ENCODE measurements at regions not wholly inside any gene's neighbourhood (a gene's known extent, or its start where the extent isn't known, plus 50 kb on each side); places are given as distances from the start of the nearest gene placed in this dataset.

DNA sequence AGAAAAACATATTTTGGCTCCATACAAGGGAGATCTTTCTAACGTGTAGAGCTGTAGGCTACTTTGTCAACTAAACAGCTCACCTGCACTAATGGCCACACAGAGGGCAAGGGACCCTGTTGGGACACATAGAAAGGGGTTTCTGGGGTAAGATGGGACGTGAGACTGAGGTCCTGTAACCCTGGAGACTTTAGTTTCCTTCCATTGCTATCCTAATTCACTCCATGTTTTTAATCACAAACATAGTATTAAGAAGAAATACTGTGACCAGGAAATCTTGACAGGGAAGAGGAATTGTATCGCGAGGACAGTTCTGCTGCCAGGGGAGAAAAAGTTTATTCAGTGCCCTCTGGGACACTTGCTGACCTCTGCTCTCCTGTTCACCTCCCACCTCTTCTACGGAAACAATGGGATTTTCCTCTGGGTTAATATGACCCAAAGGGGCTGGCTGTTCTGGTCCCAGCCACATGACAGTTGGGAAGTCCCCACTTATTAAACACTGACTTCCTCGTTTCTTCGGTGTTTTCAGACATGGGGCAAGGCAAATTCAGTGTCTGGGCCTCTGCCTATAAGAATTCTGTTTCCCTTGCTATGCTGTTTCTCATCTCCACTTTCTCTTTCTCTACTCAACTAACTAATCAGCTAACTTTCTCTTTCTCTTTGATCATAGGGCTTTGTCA is 106.9 kb upstream of the SEMA6A start:
- DNase-seq (ENCODE audit: low spot score), result no peak

DNA sequence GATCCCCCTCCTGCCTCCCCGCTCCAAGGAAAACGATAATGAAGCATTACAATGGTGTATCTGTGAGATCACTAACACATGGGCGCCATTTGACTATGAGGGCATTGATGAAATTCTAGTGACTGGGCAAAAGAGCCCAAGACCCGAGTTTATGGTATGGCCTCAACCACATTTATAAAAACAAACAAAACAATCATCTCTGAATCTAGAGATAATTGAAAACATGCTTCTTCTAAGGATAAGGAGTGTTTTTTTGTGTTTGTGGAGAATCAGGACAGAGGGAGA is 100.9 kb upstream of the SEMA6A start:
- DNase-seq (ENCODE audit: low spot score), result no peak

GRCh38 chr5:116674881-116675625 is 100.4 kb upstream of the SEMA6A start:
- no peak for DNase-seq (ENCODE audit: low spot score)

DNA sequence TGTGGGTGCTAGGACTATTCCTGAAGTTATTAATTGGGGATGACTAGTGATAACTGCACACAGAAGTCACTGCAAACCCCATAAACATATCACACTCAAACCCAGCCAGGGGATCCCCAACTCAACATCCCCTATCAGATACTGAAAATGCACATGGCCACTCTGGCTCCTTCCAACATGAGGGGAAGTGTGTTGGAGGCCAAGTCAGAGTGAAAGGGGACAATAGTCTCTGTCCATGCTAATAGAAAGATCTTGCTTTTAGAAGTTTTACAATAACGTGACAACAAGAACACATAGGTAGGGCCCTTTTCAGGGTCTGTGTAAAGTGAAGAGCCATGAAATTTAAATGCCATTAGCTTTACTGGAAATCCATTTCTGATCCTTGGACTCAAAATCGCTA is 98.8 kb upstream of the SEMA6A start:
- DNase-seq (ENCODE audit: low spot score), result no peak

- no peak for DNase-seq (ENCODE audit: low spot score)
Measured at GRCh38 chr5:116672203-116672602, 97.6 kb upstream of the SEMA6A start.

GRCh38 chr5:116671211-116671736 is 96.7 kb upstream of the SEMA6A start:
- DNase-seq (ENCODE audit: low spot score), result no peak

DNA sequence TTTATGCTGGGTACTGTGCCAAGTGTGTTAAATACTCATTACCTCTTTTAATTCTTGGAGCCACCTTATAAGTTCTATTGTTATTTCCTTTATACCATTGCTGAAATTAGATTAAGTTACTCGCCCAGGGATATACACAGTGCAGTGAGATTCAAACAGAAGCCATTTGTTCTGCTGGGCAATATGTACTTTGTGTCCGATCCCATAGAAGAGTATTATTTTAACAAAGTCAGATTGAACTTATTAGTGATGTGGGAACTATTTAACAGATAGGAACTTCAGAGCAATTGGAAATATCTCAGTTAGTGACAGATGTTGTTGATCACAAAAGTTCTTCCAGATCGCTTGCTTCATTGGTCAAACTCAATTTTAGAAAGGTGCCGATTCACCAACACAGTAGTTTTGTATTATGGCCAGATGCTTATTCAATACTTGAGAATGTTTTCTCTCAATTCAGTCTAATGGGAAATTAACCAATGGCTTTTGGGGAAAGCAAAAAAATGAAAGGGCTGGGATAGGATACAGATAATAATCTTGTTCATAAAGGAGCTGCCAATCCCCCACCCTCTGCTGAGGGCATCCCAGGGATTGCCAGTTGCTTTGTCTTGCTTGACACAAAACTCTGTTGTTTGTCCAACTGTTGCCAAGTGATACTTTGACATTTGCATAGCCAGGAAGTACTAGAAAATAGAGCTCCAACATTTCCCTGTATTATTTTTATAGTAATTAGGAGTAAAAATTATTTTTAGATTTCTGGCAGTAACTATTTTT is 94.8 kb upstream of the SEMA6A start:
- no peak for DNase-seq (ENCODE audit: low spot score)

DNA sequence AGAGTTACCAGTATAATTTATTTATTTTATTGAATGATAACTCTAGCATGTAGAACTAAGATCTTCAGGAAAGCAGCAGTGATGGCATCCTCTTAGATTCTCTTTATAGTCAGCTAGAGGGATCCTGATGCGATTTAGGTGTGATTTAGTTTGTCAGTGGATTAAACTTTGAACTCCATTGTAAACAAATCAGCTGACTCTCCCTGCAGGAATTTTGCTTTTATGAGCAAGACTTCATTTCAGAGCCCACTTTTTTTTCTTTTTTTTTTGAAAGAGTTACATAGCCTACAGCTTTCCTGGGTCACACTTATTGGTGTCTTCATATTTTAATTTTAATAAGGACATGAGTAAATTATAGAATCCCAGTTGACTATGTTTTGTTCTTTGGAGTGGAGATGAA is 93.8 kb upstream of the SEMA6A start:
- no peak for DNase-seq (ENCODE audit: low spot score)

DNA sequence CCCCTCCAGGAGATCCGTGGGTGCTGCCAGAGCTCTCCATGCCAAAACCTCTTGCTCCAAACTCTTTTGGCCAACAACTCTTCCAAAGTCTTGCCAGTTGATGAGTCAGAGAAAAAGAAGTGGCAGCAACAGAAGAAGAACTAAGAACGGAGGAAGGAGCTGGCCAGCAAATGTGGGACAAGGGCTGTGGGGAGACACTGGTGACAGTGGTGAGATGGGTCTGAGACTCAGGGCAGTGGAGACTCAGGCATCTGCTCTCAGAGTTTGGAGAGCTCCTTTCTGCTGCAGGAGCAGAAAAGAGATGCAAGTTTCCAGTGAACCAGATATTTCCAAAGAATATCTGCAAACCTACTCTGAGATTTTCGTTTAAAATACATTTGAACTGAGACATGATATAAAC is 92.3 kb upstream of the SEMA6A start:
- DNase-seq (ENCODE audit: low spot score), result no peak

DNA sequence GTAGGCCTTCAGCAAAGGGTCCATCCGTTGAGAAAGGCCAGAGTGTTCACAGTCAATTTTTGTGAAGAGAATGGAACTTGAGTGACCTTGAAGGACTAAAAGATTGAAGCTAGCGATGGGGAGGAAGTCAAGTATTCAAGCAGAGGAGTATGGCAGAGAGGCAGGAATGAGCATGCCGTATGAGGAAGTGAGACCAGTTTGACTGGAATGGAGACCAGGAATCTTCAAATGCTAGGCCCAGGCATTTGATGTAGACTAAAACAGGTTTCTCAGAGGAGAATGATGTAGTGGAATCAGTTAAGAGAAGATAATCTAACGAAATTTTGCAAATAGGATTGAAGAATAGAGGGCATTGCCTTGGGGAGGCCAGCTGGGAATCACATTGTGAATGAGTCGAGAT is 90.4 kb upstream of the SEMA6A start:
- DNase-seq (ENCODE audit: low spot score), result no peak

DNA sequence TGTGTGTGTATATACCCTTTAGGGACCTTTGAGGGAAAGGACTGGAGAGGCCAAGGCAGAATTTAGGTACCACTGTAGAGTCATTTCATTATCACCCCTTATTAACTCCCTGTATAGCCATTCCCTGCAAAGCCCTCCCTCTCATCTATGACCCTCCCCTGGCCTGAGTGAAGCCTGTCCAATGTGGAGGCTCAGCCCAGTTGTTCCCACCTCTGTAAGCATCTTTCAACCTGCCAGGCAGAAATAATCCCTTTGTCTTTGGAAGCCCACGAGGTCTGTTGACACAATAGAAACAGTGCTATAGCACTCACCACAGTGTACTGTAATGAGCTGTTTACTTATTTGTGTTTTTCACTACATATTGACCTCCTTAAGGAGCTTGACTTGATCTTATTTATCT is 88.5 kb upstream of the SEMA6A start:
- no peak for DNase-seq (ENCODE audit: low spot score)

DNA sequence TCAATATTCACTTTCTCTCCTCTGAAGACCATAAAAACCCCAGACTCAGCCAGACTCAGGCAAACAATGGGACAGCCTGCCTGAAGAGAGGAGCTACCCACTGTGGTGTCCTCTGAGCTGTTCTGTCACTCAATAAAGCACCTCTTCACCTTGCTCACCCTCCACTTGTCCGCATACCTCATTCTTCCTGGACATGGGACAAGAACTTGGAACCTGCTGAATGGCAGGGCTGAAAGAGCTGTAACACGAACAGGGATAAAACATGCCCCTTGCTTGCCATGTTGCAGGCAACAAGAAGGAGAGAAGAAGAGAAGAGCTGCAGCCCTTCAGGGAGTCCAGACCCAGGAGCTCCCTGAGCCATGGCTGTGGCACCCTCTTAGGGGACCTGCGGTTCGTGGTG is 86.8 kb upstream of the SEMA6A start:
- no peak for DNase-seq (ENCODE audit: low spot score)

- no peak for DNase-seq (ENCODE audit: low spot score)
Measured at GRCh38 chr5:116660929-116661328, 86.3 kb upstream of the SEMA6A start.

DNA sequence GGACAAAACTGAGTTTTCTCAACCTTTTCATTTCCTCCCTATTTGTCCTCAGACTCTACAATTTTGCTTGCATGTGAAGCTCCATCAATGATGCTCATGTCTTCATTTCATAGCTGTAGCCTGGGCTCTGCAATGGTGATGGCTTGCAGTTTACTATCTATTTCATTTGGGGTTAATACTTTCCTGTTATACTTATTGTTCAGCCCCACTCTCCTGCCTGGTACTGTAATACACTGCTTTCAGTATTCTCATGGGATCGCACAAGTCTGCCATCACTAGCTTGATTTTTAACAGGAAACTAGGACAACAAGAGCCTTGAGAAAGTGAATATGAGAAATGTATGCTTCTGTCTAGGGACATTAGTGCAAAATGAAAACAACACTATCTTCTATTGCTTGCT is 84.2 kb upstream of the SEMA6A start:
- DNase-seq (ENCODE audit: low spot score), result no peak

DNA sequence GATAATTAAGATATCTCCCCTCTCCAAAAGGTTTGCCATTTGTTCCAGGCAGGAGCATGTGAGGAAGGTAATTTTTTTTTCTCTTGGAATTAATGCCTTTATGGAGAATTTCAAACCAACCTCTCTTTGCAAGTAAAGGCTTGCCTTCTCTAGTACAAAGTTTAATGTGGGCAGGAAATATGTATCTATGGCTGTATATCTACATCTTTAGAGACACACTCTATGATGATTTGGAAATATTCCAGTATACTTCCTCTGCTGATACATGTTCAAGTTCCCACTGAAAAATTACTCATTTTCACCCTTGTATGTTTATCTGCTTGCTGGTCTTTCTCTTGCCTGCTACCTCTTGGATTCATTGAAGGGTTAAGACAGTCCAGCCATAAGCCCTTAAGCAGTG is 83.5 kb upstream of the SEMA6A start:
- DNase-seq (ENCODE audit: low spot score), result no peak

DNA sequence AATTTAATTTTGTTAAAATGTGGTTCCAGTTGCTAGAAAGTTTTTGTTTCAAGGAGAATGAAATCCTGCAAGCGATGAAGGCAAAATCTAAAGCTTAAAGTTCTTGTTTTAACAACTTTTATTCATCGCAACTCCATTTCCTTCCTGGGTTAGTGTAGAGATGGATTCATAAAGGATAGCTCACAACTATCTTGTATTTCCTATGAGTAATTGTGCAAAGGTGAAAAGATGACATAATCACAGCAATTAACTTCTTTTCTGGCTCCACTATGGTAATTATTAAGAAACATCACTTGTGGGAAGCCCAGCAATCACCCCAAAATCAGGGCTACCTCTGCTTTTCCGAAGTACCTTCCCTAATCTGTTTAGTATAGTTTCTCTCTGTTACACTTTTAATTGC is 80.8 kb upstream of the SEMA6A start:
- no peak for DNase-seq (ENCODE audit: low spot score)

DNA sequence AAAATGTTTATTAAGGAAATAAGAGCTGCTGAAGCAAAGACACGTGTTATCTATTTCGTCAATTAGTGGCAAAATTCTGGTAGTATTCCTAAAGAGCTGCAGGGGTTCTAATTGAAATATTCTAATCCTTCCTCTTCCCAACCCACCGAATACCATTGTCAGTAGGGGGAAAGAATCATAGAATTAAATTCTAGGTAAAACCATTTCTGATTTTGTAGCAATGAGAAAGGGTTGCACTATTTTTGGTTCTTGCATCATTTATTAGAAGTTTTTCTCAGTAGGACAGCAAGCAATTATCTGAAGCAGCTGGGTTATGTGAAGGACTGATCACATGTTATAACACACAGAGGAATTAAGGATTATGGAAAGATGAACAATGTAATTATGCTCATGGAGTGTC is 80.3 kb upstream of the SEMA6A start:
- no peak for DNase-seq (ENCODE audit: low spot score)

- no peak for DNase-seq (ENCODE audit: low spot score)
Measured at GRCh38 chr5:116652903-116653302, 78.3 kb upstream of the SEMA6A start.

- no peak for DNase-seq (ENCODE audit: low spot score)
Measured at GRCh38 chr5:116652196-116652729, 77.6 kb upstream of the SEMA6A start.

- DNase-seq (ENCODE audit: low spot score), result no peak
Measured at GRCh38 chr5:116651653-116652052, 77.0 kb upstream of the SEMA6A start.

DNA sequence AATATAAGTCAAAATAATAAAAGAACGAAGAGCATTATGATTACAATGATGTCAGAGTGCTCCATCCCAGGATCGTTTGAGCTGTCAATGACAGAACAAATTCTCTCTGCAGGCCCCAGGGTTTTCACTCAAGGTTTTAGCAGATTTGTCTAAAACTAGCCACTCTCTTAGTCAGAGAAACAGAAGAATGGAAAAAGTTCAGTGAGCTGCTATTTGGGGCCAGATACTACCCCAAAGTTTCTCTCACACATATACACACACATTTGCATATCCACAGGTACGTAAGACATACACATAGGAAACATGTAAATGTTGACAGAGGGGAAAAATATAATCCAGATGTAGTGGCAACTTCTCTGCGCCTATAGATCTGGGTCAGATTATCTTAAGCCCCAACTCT is 76.3 kb upstream of the SEMA6A start:
- DNase-seq (ENCODE audit: low spot score), result no peak

- no peak for DNase-seq (ENCODE audit: low spot score)
Measured at GRCh38 chr5:116650544-116650943, 75.9 kb upstream of the SEMA6A start.

Data from hematopoietic multipotent progenitor cell treated with erythropoietin and hydrocortisone succinate and interleukin-3 and kit ligand, for 17 days (in vitro differentiated cells).